ENCODE measurements at regions not wholly inside any gene's neighbourhood (a gene's known extent, or its start where the extent isn't known, plus 50 kb on each side); places are given as distances from the start of the nearest gene placed in this dataset.

DNA sequence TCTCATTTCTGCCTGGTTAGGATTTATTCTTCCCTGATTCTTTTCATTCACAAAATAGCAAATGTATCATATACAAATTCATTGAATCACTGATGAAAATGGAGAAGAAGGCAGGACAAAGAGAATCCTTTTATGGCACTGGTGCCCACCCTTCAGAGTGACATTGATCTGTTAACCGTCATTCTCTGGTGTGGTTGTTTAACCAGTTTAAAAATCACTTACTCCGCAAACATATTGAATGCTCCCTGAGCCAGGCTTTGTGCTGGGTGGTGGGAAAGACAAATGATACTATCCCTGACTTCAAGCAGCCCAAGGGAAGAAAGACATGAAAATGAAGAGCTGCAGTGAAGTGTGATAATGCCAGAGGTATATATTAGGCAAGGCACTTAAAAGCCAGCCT is 187.5 kb upstream of the SLC38A2 start:
- intact Hi-C loops (cut with DNase I), result no loop called here
- Histone ChIP-seq H3K4me1 (peaks cover 0 to 42% (median 19%) of the 10 kb centered on the region in 12 donors), H3K27ac (peak overlapping the region in 1 of 12 donors; percentile 73)

DNA sequence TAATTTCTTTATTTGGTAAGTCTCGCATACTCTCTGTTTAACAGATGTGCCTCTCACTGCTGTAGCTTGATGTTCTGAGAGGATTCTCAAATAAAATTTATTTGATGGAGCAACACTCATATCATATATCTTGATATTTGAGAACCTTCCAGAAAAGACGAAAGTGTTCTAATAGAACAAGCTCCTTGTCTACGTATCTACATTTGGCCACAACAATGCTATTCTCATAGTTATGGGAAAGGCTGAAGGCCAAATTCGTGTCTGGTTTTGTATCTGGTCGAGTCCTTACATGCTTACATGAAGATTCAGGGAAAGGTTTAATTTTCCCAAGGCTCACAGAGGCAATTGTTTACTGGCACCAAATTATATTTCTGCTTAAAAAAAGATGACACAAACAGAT is 186.7 kb upstream of the SLC38A2 start:
- 58 to 63% (median 58%) methylated on average over 5 of the region's 5 CpGs for WGBS, 4 donors
- Histone ChIP-seq H3K27me3 (no peaks in the 10 kb centered on the region), H3K4me3 (no peak overlapping the region), H3K9me3 (peaks cover 0 to 7% (median under 1%) of the 10 kb centered on the region in 12 donors), H3K4me1 (peaks cover 0 to 49% (median 19%) of the 10 kb centered on the region in 12 donors), H3K36me3 (no peaks in the 10 kb centered on the region), H3K27ac (peak overlapping the region in 5 of 12 donors; percentile 1 to 73 (median 36))
- intact Hi-C loops (cut with DNase I), result loop anchor here in 5 of 10 donors (5.0 to 10.0 kb wide), 6 partner anchors 95 to 187 kb away; partner anchors contain the start of gene SLC38A2 (in 1 of the 5)
- TF ChIP-seq POLR2A (IDR thresholded peaks at IDR 0.05), result no peak
- TF ChIP-seq, protein P1, sequence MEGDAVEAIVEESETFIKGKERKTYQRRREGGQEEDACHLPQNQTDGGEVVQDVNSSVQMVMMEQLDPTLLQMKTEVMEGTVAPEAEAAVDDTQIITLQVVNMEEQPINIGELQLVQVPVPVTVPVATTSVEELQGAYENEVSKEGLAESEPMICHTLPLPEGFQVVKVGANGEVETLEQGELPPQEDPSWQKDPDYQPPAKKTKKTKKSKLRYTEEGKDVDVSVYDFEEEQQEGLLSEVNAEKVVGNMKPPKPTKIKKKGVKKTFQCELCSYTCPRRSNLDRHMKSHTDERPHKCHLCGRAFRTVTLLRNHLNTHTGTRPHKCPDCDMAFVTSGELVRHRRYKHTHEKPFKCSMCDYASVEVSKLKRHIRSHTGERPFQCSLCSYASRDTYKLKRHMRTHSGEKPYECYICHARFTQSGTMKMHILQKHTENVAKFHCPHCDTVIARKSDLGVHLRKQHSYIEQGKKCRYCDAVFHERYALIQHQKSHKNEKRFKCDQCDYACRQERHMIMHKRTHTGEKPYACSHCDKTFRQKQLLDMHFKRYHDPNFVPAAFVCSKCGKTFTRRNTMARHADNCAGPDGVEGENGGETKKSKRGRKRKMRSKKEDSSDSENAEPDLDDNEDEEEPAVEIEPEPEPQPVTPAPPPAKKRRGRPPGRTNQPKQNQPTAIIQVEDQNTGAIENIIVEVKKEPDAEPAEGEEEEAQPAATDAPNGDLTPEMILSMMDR (IDR thresholded peaks at IDR 0.05), result no peak
- DNase-seq (no peak), ATAC-seq (no peak)

More for the DNA sequence above, 187.5 kb upstream of the SLC38A2 start:
- no peak for ATAC-seq
- no peak for DNase-seq
- WGBS, 4 donors, result 85 to 94% (median 94%) methylated on average over 2 of the region's 2 CpGs
- H3K27me3 ChIP-seq, result no peaks in the 10 kb centered on the region
- no peaks in the 10 kb centered on the region for H3K36me3 ChIP-seq
- TF ChIP-seq POLR2A (IDR thresholded peaks at IDR 0.05), result no peak
- TF ChIP-seq, protein P1 (IDR thresholded peaks at IDR 0.05), result no peak
- peaks cover 0 to 15% (median 5%) of the 10 kb centered on the region in 12 donors for H3K9me3 ChIP-seq
- H3K4me3 ChIP-seq, result no peak overlapping the region

DNA sequence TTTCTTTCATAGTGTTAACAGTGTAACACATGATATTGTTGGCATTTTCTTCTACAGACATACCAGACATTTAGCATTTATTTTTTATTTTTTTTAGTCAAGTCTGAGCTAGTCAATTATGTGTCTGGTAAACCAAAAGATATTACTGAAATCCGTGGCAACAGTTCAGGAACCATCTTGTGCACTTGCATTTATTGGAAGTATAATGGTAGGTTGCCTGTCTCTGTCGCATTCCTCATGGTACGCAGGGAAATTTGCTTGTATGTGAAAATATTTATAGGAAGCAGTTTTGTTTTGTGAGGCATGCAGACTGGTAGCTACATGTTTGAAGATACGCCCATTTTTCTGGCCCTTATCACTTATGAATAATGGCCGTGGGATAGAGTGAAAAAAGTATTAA is 186.1 kb upstream of the SLC38A2 start:
- TF ChIP-seq, protein P1 (IDR thresholded peaks at IDR 0.05), result no peak
- no peak for TF ChIP-seq POLR2A (IDR thresholded peaks at IDR 0.05)
- WGBS, 4 donors, result 90 to 95% (median 92%) methylated on average over 5 of the region's 5 CpGs
- Histone ChIP-seq H3K9me3 (peaks cover 0 to under 1% (median 0%) of the 10 kb centered on the region in 12 donors), H3K4me3 (no peak overlapping the region), H3K36me3 (no peaks in the 10 kb centered on the region), H3K4me1 (peaks cover 0 to 55% (median 19%) of the 10 kb centered on the region in 12 donors), H3K27ac (peak overlapping the region in 3 of 12 donors; percentile 37 to 73 (median 64)), H3K27me3 (no peaks in the 10 kb centered on the region)
- no peak for DNase-seq
- intact Hi-C loops (cut with DNase I), result loop anchor here in 5 of 10 donors (5.0 to 10.0 kb wide), 6 partner anchors 96 to 186 kb away; partner anchors contain the start of gene SLC38A2 (in 1 of the 5)
- ATAC-seq, result no peak

DNA sequence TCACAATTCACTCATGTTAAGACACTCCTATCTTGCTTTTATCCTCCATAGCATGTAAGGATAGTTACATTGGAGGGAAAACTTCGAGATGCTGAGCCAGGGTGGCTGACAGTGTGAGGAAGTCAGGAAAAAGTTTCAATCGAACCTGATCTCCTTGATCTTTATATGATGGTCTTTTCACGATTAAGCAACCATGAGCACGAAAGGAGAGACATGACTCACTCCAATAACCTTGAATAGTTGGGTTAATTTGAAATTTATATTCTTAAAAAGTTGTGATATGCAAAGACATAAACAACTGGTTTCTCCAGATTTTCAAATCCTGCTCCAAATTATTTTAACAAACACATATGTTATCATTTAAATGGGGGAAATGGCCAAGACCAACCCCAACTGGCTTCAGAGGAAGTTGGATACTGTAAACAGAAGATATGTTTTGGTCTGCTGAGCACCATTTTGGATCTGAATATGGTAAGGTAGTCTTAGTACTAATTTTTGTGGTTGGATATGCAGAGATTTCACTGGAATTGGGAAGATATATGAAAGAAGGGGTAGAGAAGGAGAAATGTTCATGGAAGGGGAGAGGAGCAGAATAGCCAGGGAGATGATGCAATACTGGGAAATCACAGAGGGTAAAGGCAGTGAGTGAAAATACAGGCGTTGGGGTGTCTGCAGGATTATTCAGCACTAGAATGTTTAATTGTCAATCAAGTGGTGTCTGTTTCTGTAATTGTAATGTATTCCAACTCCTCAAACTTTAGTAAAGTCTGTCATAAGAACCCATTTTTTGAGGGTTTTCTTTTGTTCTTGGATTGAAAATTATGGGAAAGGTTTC is 185.2 kb upstream of the SLC38A2 start:
- Histone ChIP-seq H3K9me3 (no peaks in the 10 kb centered on the region), H3K4me3 (no peak overlapping the region), H3K27me3 (no peaks in the 10 kb centered on the region), H3K36me3 (no peaks in the 10 kb centered on the region), H3K27ac (peak overlapping the region in 8 of 12 donors; percentile 9 to 81 (median 62)), H3K4me1 (peaks cover 0 to 52% (median 21%) of the 10 kb centered on the region in 12 donors)
- TF ChIP-seq, protein P1 (IDR thresholded peaks at IDR 0.05), result no peak
- TF ChIP-seq POLR2A (IDR thresholded peaks at IDR 0.05), result no peak
- DNase-seq, result no peak
- ATAC-seq, result no peak
- intact Hi-C loops (cut with DNase I), result loop anchor here in 5 of 10 donors (5.0 to 10.0 kb wide), 6 partner anchors 97 to 185 kb away; partner anchors contain the start of gene SLC38A2 (in 1 of the 5)
- 76 to 89% (median 88%) methylated on average over 5 of the region's 5 CpGs for WGBS, 4 donors

All from heart left ventricle (tissue), 16 donors.